ENCODE measurements at regions not wholly inside any gene's neighbourhood (a gene's known extent, or its start where the extent isn't known, plus 50 kb on each side); places are given as distances from the start of the nearest gene placed in this dataset.

GRCh38 chr10:123236126-123236525 lies 81.9 kb downstream of the BUB3 start:
- DNase-seq (ENCODE audit: low read depth, low spot score) = no peak
- H3K9me1 ChIP-seq (replicated peaks; ENCODE audit: control insufficient read depth, extremely low read depth, insufficient read depth, low read length) = no peaks in the 10 kb centered on the region
- no peak overlapping the region for H3K4me3 ChIP-seq (replicated peaks in 1 of 3; ENCODE audit: insufficient read depth in 1 of 3, low read depth in 1 of 3, low read length in 3 of 3)
- H2AFZ ChIP-seq (ENCODE audit: low read depth, low read length) = no peak overlapping the region
- H3K9me3 ChIP-seq (replicated peaks; ENCODE audit: control insufficient read depth, insufficient read depth, low read length) = no peaks in the 10 kb centered on the region
- POLR2A ChIA-PET = no interaction called here
- H3K27me3 ChIP-seq (ENCODE audit: control insufficient read depth in 2 of 2, insufficient read depth in 2 of 2, low read length in 2 of 2) = no peaks in the 10 kb centered on the region
- H3K79me2 ChIP-seq (ENCODE audit: control insufficient read depth, insufficient read depth, low read length) = no peaks in the 10 kb centered on the region
- TF ChIP-seq POLR2A (IDR thresholded peaks at IDR 0.05; ENCODE audit: low read depth, low read length) (no peak), JUN (IDR thresholded peaks at IDR 0.05; ENCODE audit: borderline replicate concordance, insufficient read depth, insufficient read length, low read depth) (no peak), CTCF (IDR thresholded peaks at IDR 0.05; ENCODE audit: extremely low read depth in 1 of 2, insufficient read depth in 1 of 2, low read depth in 1 of 2, low read length in 2 of 2) (peak in 1 of 2 donors; percentile 9)
- no peaks in the 10 kb centered on the region for H3K4me1 ChIP-seq (ENCODE audit: control insufficient read depth, extremely low read depth, insufficient read depth, low read length)
- H3K27ac ChIP-seq (ENCODE audit: insufficient read depth, low read depth, low read length) = no peak overlapping the region
- no peaks in the 10 kb centered on the region for H4K20me1 ChIP-seq (replicated peaks; ENCODE audit: control insufficient read depth, extremely low read depth, insufficient read depth, low read length)
- no peaks in the 10 kb centered on the region for H3K36me3 ChIP-seq (ENCODE audit: control insufficient read depth in 2 of 2, extremely low read depth in 1 of 2, insufficient read depth in 2 of 2, low read length in 2 of 2)
- dilution Hi-C loops (cut with MboI; ENCODE audit: extremely low pct_ligation_motif_present, low sequenced_read_pairs) = no loop called here
- CTCF ChIA-PET = no interaction called here
- no peak for FAIRE-seq
- BruUV-seq (replicated peaks) = no TSS peak
- H3K4me2 ChIP-seq (ENCODE audit: insufficient read depth, low read length) = no peak overlapping the region
- no peak overlapping the region for H3K9ac ChIP-seq (replicated peaks; ENCODE audit: extremely low read depth, insufficient read depth, low read length)
- intact Hi-C loops (cut with micrococcal nuclease) = no loop called here

GRCh38 chr10:123240250-123240649 lies 86.0 kb downstream of the BUB3 start:
- intact Hi-C loops (cut with micrococcal nuclease) = no loop called here
- H3K36me3 ChIP-seq (ENCODE audit: control insufficient read depth in 2 of 2, extremely low read depth in 1 of 2, insufficient read depth in 2 of 2, low read length in 2 of 2) = no peaks in the 10 kb centered on the region
- H3K9me1 ChIP-seq (replicated peaks; ENCODE audit: control insufficient read depth, extremely low read depth, insufficient read depth, low read length) = no peaks in the 10 kb centered on the region
- ChIA-PET POLR2A (no interaction called here), CTCF (interaction anchor here (3.3 kb wide), 1 partner anchor 9 kb away, joined by 8 read pairs; no protein-coding TSS in a partner anchor)
- no peak for FAIRE-seq
- no peaks in the 10 kb centered on the region for H3K9me3 ChIP-seq (replicated peaks; ENCODE audit: control insufficient read depth, insufficient read depth, low read length)
- no peak overlapping the region for H3K4me3 ChIP-seq (replicated peaks in 1 of 3; ENCODE audit: insufficient read depth in 1 of 3, low read depth in 1 of 3, low read length in 3 of 3)
- dilution Hi-C loops (cut with MboI; ENCODE audit: extremely low pct_ligation_motif_present, low sequenced_read_pairs) = no loop called here
- no peak for DNase-seq (ENCODE audit: low read depth, low spot score)
- no TSS peak for BruUV-seq (replicated peaks)
- no peaks in the 10 kb centered on the region for H3K4me1 ChIP-seq (ENCODE audit: control insufficient read depth, extremely low read depth, insufficient read depth, low read length)
- H3K27ac ChIP-seq (ENCODE audit: insufficient read depth, low read depth, low read length) = no peak overlapping the region
- no peak overlapping the region for H3K4me2 ChIP-seq (ENCODE audit: insufficient read depth, low read length)
- H4K20me1 ChIP-seq (replicated peaks; ENCODE audit: control insufficient read depth, extremely low read depth, insufficient read depth, low read length) = no peaks in the 10 kb centered on the region
- no peak overlapping the region for H3K9ac ChIP-seq (replicated peaks; ENCODE audit: extremely low read depth, insufficient read depth, low read length)
- H3K79me2 ChIP-seq (ENCODE audit: control insufficient read depth, insufficient read depth, low read length) = no peaks in the 10 kb centered on the region
- TF ChIP-seq EZH2 (IDR thresholded peaks at IDR 0.05; ENCODE audit: borderline replicate concordance, low read depth, low read length, severe bottlenecking) (no peak), POLR2A (IDR thresholded peaks at IDR 0.05; ENCODE audit: low read depth, low read length) (no peak)
- no peaks in the 10 kb centered on the region for H3K27me3 ChIP-seq (ENCODE audit: control insufficient read depth in 2 of 2, insufficient read depth in 2 of 2, low read length in 2 of 2)
- H2AFZ ChIP-seq (ENCODE audit: low read depth, low read length) = no peak overlapping the region
